Endodermal cell (in vitro differentiated cells): ENCODE measurements at regions not wholly inside any gene's neighbourhood (a gene's known extent, or its start where the extent isn't known, plus 50 kb on each side); places are given as distances from the start of the nearest gene placed in this dataset.

Source experiments
- DNase-seq: peaks from one replicate; pipeline ENCODE4 v3.0.0-alpha.2; 2017
- H3K27ac ChIP-seq: 2 replicates; pipeline ENCODE4 v1.5.1; 2013; ENCODE audit warnings: mild to moderate bottlenecking, low read depth, low read length, moderate library complexity
- H3K27me3 ChIP-seq: 2 replicates; pipeline ENCODE4 v1.6.1; 2013; ENCODE audit warnings: mild to moderate bottlenecking, low read length, moderate library complexity; ENCODE audit not compliant: insufficient read depth, control insufficient read depth, poor library complexity, severe bottlenecking
- H3K36me3 ChIP-seq: 2 replicates; pipeline ENCODE4 v1.7.0; 2013; ENCODE audit warnings: mild to moderate bottlenecking, low read length, moderate library complexity; ENCODE audit not compliant: control insufficient read depth, insufficient read depth
- H3K4me1 ChIP-seq: one replicate; pipeline ENCODE4 v1.7.0; 2013; ENCODE audit warnings: low read length; ENCODE audit not compliant: control insufficient read depth, insufficient read depth
- H3K4me3 ChIP-seq: 2 replicates; pipeline ENCODE4 v1.5.1; 2013; ENCODE audit warnings: mild to moderate bottlenecking, low read length, moderate library complexity
- H3K9ac ChIP-seq: 2 replicates; pipeline ENCODE4 v1.6.1; 2013; ENCODE audit warnings: mild to moderate bottlenecking, low read length, moderate library complexity; ENCODE audit not compliant: poor library complexity, severe bottlenecking; ENCODE audit errors: extremely low read depth
- H3K9me3 ChIP-seq: 2 replicates; pipeline ENCODE4 v1.6.1; 2013; ENCODE audit warnings: mild to moderate bottlenecking, low read length, moderate library complexity; ENCODE audit not compliant: control insufficient read depth
- H3K27ac Mint-ChIP-seq: 2 replicates; pipeline ENCODE4 v1.8.0; 2020; ENCODE audit warnings: mixed read lengths
- H3K27me3 Mint-ChIP-seq: 2 replicates; pipeline ENCODE4 v1.8.0; 2021; ENCODE audit warnings: mild to moderate bottlenecking, mixed read lengths; ENCODE audit not compliant: insufficient read depth
- H3K36me3 Mint-ChIP-seq: 2 replicates; pipeline ENCODE4 v1.8.0; 2020; ENCODE audit warnings: low read depth, mixed read lengths
- H3K4me1 Mint-ChIP-seq: 2 replicates; pipeline ENCODE4 v1.8.0; 2020; ENCODE audit warnings: mixed read lengths
- H3K4me3 Mint-ChIP-seq: 2 replicates; pipeline ENCODE4 v1.8.0; 2020; ENCODE audit warnings: mild to moderate bottlenecking, moderate library complexity, mixed read lengths
- H3K9me3 Mint-ChIP-seq: 2 replicates; pipeline ENCODE4 v1.8.0; 2020; ENCODE audit warnings: mild to moderate bottlenecking, mixed read lengths
- CTCF ChIP-seq: fragments of 200-600 bp; sonication (generic); conservative IDR thresholded peaks from 2 replicates; pipeline ENCODE4 v1.5.0; 2021; ENCODE audit warnings: antibody characterized with exemption, mild to moderate bottlenecking
- WGBS, 2 experiments: methylation state at CpG; one replicate each; pipeline versions ENCODE4 v1.1.5 to v1.1.7; 2013; ENCODE audit warnings: missing lambda C conversion rate in 2 of 2, mixed read lengths in 1 of 2; ENCODE audit not compliant: insufficient coverage in 1 of 2, insufficient read length in 1 of 2; 5-methylcytosine and 5-hydroxymethylcytosine counted together

GRCh38 chr6:1244941-1245340 lies 67.0 kb upstream of the FOXQ1 start:
- Histone ChIP-seq H3K27ac (no peak overlapping the region), H3K4me3 (no peak overlapping the region), H3K4me1 (no peaks in the 10 kb centered on the region), H3K9ac (no peak overlapping the region), H3K27me3 (no peaks in the 10 kb centered on the region), H3K9me3 (no peaks in the 10 kb centered on the region), H3K36me3 (no peaks in the 10 kb centered on the region)
- H3K9me3 Mint-ChIP-seq = peaks cover 4% of the 10 kb centered on the region
- no peak overlapping the region for H3K27ac Mint-ChIP-seq
- DNase-seq = peak; percentile 35
- TF ChIP-seq CTCF = no peak
- no peaks in the 10 kb centered on the region for H3K36me3 Mint-ChIP-seq
- 90 to 91% methylated on average over 14 to 16 of the region's 16 CpGs for WGBS, 2 experiments
- peaks cover 4% of the 10 kb centered on the region for H3K27me3 Mint-ChIP-seq
- H3K4me3 Mint-ChIP-seq = no peak overlapping the region
- peaks cover 5% of the 10 kb centered on the region for H3K4me1 Mint-ChIP-seq

- H3K9me3 ChIP-seq = no peaks in the 10 kb centered on the region
- Mint-ChIP-seq H3K4me1 (peaks cover 5% of the 10 kb centered on the region), H3K27me3 (peaks cover 6% of the 10 kb centered on the region), H3K4me3 (no peak overlapping the region), H3K36me3 (no peaks in the 10 kb centered on the region), H3K9me3 (peaks cover 2% of the 10 kb centered on the region), H3K27ac (no peak overlapping the region)
- H3K4me1 ChIP-seq = no peaks in the 10 kb centered on the region
- H3K36me3 ChIP-seq = no peaks in the 10 kb centered on the region
- H3K27ac ChIP-seq = no peak overlapping the region
- no peaks in the 10 kb centered on the region for H3K27me3 ChIP-seq
- TF ChIP-seq CTCF = no peak
- 80 to 95% methylated on average over 1 to 3 of the region's 5 CpGs for WGBS, 2 experiments
- H3K9ac ChIP-seq = no peak overlapping the region
- H3K4me3 ChIP-seq = no peak overlapping the region
- DNase-seq = no peak
Observed at GRCh38 chr6:1244278-1244677, 67.6 kb upstream of the FOXQ1 start.

GRCh38 chr6:1242446-1242845 lies 69.5 kb upstream of the FOXQ1 start:
- DNase-seq = no peak
- no peak overlapping the region for H3K4me3 Mint-ChIP-seq
- H3K27ac Mint-ChIP-seq = no peak overlapping the region
- H3K9me3 Mint-ChIP-seq = no peaks in the 10 kb centered on the region
- Histone ChIP-seq H3K36me3 (no peaks in the 10 kb centered on the region), H3K27me3 (no peaks in the 10 kb centered on the region), H3K9ac (no peak overlapping the region), H3K27ac (no peak overlapping the region), H3K4me1 (no peaks in the 10 kb centered on the region), H3K4me3 (no peak overlapping the region), H3K9me3 (no peaks in the 10 kb centered on the region)
- H3K4me1 Mint-ChIP-seq = peaks cover 5% of the 10 kb centered on the region
- no peaks in the 10 kb centered on the region for H3K36me3 Mint-ChIP-seq
- WGBS, 2 experiments = 87 to 93% methylated on average over 3 of the region's 3 CpGs
- H3K27me3 Mint-ChIP-seq = peaks cover 14% of the 10 kb centered on the region
- TF ChIP-seq CTCF = no peak
